Neural progenitor cell (in vitro differentiated cells): ENCODE measurements at regions not wholly inside any gene's neighbourhood (a gene's known extent, or its start where the extent isn't known, plus 50 kb on each side); places are given as distances from the start of the nearest gene placed in this dataset.

ENCODE experiments used
- CTCF ChIP-seq: fragments of 200-600 bp; sonication (generic); IDR thresholded peaks from 2 replicates; pipeline ENCODE4 v1.5.1; 2017; ENCODE audit warnings: antibody characterized with exemption, mild to moderate bottlenecking
- EZH2 ChIP-seq: fragments of 200-600 bp; sonication (generic); IDR thresholded peaks from 2 replicates; pipeline ENCODE4 v1.6.1; 2017; ENCODE audit warnings: antibody characterized with exemption, mild to moderate bottlenecking, moderate library complexity
- EZH2phosphoT487 ChIP-seq: fragments of 200-600 bp; sonication (generic); IDR thresholded peaks from 2 replicates; pipeline ENCODE4 v1.6.1; 2017; ENCODE audit warnings: antibody characterized with exemption

DNA sequence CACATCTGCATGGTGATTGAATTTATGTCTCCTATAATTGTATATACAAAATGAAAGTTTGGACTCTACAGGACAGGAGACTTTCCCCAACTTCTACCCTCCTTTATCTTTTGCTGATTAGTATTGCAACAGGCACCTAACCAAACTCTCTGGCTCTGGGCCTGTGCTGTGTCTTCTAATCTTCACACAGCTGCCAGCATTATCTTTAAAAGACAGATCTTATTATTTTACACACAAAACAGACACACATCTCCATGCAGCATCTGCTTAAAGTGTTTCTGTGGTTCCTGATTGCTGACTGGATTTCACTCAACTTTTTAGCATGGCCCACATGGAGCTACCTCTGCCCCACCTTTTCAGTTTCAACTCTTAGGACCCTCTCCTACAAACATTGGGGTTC is 154.9 kb upstream of the PELI2 start:
- no peak for TF ChIP-seq CTCF
- TF ChIP-seq EZH2phosphoT487, result no peak
- no peak for TF ChIP-seq EZH2
